Activated CD4-positive, alpha-beta T cell treated with anti-CD3 and anti-CD28 coated beads for 36 hours (primary cell): ENCODE measurements at regions not wholly inside any gene's neighbourhood (a gene's known extent, or its start where the extent isn't known, plus 50 kb on each side); places are given as distances from the start of the nearest gene placed in this dataset.
"Not testable (repeated sequence)": the region's sequence is repeated elsewhere in the genome, so short reads cannot be mapped to it uniquely, and the experiment has no call there.

Source experiments
- ATAC-seq: fragments of 200-7000 bp; cut with Tn5 transposase; one replicate; pipeline ENCODE4 v1.10.0; 2021; ENCODE audit warnings: mild to moderate bottlenecking, moderate library complexity
- CTCF ChIA-PET: fragments of 350-600 bp; sonication (Branson Sonifier 250); formaldehyde crosslinking; loops from one replicate; lab custom pipeline; 2021; ENCODE audit warnings: antibody characterized with exemption; lab: Charles Lee
- POLR2A ChIA-PET: fragments of 350-600 bp; sonication (Branson Sonifier 250); formaldehyde crosslinking; loops from one replicate; lab custom pipeline; 2021; ENCODE audit warnings: antibody characterized with exemption, inconsistent platforms; lab: Charles Lee
- DNase-seq: peaks from one replicate; pipeline ENCODE4 v3.0.0-alpha.2; 2020
- H3K27ac Mint-ChIP-seq: one replicate; pipeline ENCODE4 v1.8.0; 2021; ENCODE audit warnings: mixed read lengths
- H3K27me3 Mint-ChIP-seq: one replicate; pipeline ENCODE4 v1.8.0; 2021; ENCODE audit warnings: mixed read lengths
- H3K36me3 Mint-ChIP-seq: one replicate; pipeline ENCODE4 v1.8.0; 2021; ENCODE audit warnings: low read depth, mixed read lengths
- H3K4me1 Mint-ChIP-seq: one replicate; pipeline ENCODE4 v1.8.0; 2021; ENCODE audit warnings: mixed read lengths
- H3K4me3 Mint-ChIP-seq: one replicate; pipeline ENCODE4 v1.8.0; 2021; ENCODE audit warnings: mild to moderate bottlenecking, moderate library complexity, mixed read lengths
- H3K9me3 Mint-ChIP-seq: one replicate; pipeline ENCODE4 v1.8.0; 2021; ENCODE audit warnings: low read depth, mixed read lengths
- intact Hi-C, 2 experiments: fragments of 100-400 bp; cut with DNase I in 1 of 2; cut with micrococcal nuclease in 1 of 2; formaldehyde crosslinking; loops; one replicate each; pipeline versions ENCODE4 v1.14.2 to v1.15.1; 2022 to 2024; cut with DNase I, micrococcal nuclease

- H3K36me3 Mint-ChIP-seq, ATAC-seq: not testable (repeated sequence)
These were observed 238.1 kb downstream of the CNTN3 start for GRCh38 chr3:74376323-74376722.

GRCh38 chr3:74375653-74376052 lies 238.8 kb downstream of the CNTN3 start:
- intact Hi-C loops: no loop called here
- H3K27me3 Mint-ChIP-seq: no peaks in the 10 kb centered on the region
- ATAC-seq: no peak
- no peak overlapping the region for H3K4me3 Mint-ChIP-seq
- POLR2A ChIA-PET: no interaction called here
- H3K27ac Mint-ChIP-seq: no peak overlapping the region
- no peaks in the 10 kb centered on the region for H3K4me1 Mint-ChIP-seq
- DNase-seq: no peak
- no peaks in the 10 kb centered on the region for H3K36me3 Mint-ChIP-seq
- CTCF ChIA-PET: no interaction called here
- H3K9me3 Mint-ChIP-seq: no peaks in the 10 kb centered on the region

More at GRCh38 chr3:74376323-74376722, 238.1 kb downstream of the CNTN3 start:
- DNase-seq, H3K27me3 Mint-ChIP-seq, H3K27ac Mint-ChIP-seq, H3K9me3 Mint-ChIP-seq, H3K4me3 Mint-ChIP-seq, POLR2A ChIA-PET, intact Hi-C loops, CTCF ChIA-PET, H3K4me1 Mint-ChIP-seq: not testable (repeated sequence)

- CTCF ChIA-PET: no interaction called here
- Mint-ChIP-seq H3K27ac (no peak overlapping the region), H3K4me1 (no peaks in the 10 kb centered on the region), H3K36me3 (no peaks in the 10 kb centered on the region), H3K27me3 (no peaks in the 10 kb centered on the region), H3K4me3 (no peak overlapping the region), H3K9me3 (no peaks in the 10 kb centered on the region)
- POLR2A ChIA-PET: no interaction called here
- DNase-seq (no peak), ATAC-seq (no peak)
- intact Hi-C loops: no loop called here
These were observed 241.7 kb downstream of the CNTN3 start for GRCh38 chr3:74372743-74373142.

- Mint-ChIP-seq H3K4me1 (no peaks in the 10 kb centered on the region), H3K36me3 (no peaks in the 10 kb centered on the region), H3K27ac (no peak overlapping the region), H3K9me3 (peaks cover 4% of the 10 kb centered on the region), H3K27me3 (no peaks in the 10 kb centered on the region), H3K4me3 (no peak overlapping the region)
- DNase-seq (no peak), ATAC-seq (no peak)
- CTCF ChIA-PET: interaction anchor here (1.7 kb wide), 1 partner anchor 8 kb away, joined by 5 read pairs; no protein-coding TSS in a partner anchor
- intact Hi-C loops: no loop called here
- POLR2A ChIA-PET: no interaction called here
These were observed 244.1 kb downstream of the CNTN3 start for GRCh38 chr3:74370342-74370741.

GRCh38 chr3:74366331-74366730 lies 248.1 kb downstream of the CNTN3 start:
- H3K27me3 Mint-ChIP-seq: no peaks in the 10 kb centered on the region
- H3K4me1 Mint-ChIP-seq: no peaks in the 10 kb centered on the region
- ChIA-PET POLR2A (no interaction called here), CTCF (no interaction called here)
- ATAC-seq (no peak), DNase-seq (no peak)
- no peak overlapping the region for H3K4me3 Mint-ChIP-seq
- H3K27ac Mint-ChIP-seq: no peak overlapping the region
- H3K36me3 Mint-ChIP-seq: no peaks in the 10 kb centered on the region
- intact Hi-C loops: no loop called here
- H3K9me3 Mint-ChIP-seq: peaks cover 4% of the 10 kb centered on the region

GRCh38 chr3:74363346-74363745 lies 251.1 kb downstream of the CNTN3 start:
- CTCF ChIA-PET: no interaction called here
- POLR2A ChIA-PET: no interaction called here
- DNase-seq (no peak), ATAC-seq (no peak)
- Mint-ChIP-seq H3K9me3 (peaks cover 4% of the 10 kb centered on the region), H3K4me1 (no peaks in the 10 kb centered on the region), H3K36me3 (no peaks in the 10 kb centered on the region), H3K27ac (no peak overlapping the region), H3K4me3 (no peak overlapping the region), H3K27me3 (no peaks in the 10 kb centered on the region)
- intact Hi-C loops: no loop called here

- H3K4me3 Mint-ChIP-seq: no peak overlapping the region
- H3K27ac Mint-ChIP-seq: no peak overlapping the region
- no peaks in the 10 kb centered on the region for H3K9me3 Mint-ChIP-seq
- no peak for DNase-seq
- POLR2A ChIA-PET: no interaction called here
- H3K36me3 Mint-ChIP-seq: no peaks in the 10 kb centered on the region
- H3K4me1 Mint-ChIP-seq: no peaks in the 10 kb centered on the region
- ATAC-seq: no peak
- intact Hi-C loops: no loop called here
- no peaks in the 10 kb centered on the region for H3K27me3 Mint-ChIP-seq
- CTCF ChIA-PET: no interaction called here
These were observed 254.1 kb downstream of the CNTN3 start for GRCh38 chr3:74360406-74360805.

GRCh38 chr3:74357881-74358280 lies 256.6 kb downstream of the CNTN3 start:
- no peak for ATAC-seq

GRCh38 chr3:74353039-74353438 lies 261.4 kb downstream of the CNTN3 start:
- Mint-ChIP-seq H3K4me3 (no peak overlapping the region), H3K9me3 (peaks cover 6% of the 10 kb centered on the region), H3K4me1 (no peaks in the 10 kb centered on the region), H3K27ac (no peak overlapping the region), H3K36me3 (no peaks in the 10 kb centered on the region), H3K27me3 (no peaks in the 10 kb centered on the region)
- ChIA-PET POLR2A (no interaction called here), CTCF (no interaction called here)
- no peak for ATAC-seq
- no peak for DNase-seq
- intact Hi-C loops: no loop called here

More at GRCh38 chr3:74357881-74358280, 256.6 kb downstream of the CNTN3 start:
- no peak overlapping the region for H3K27ac Mint-ChIP-seq
- no peaks in the 10 kb centered on the region for H3K36me3 Mint-ChIP-seq
- H3K27me3 Mint-ChIP-seq: no peaks in the 10 kb centered on the region
- DNase-seq: no peak
- no peaks in the 10 kb centered on the region for H3K4me1 Mint-ChIP-seq
- ChIA-PET CTCF (no interaction called here), POLR2A (no interaction called here)
- H3K9me3 Mint-ChIP-seq: peaks cover 3% of the 10 kb centered on the region
- intact Hi-C loops: no loop called here
- no peak overlapping the region for H3K4me3 Mint-ChIP-seq

GRCh38 chr3:74352166-74352565 lies 262.3 kb downstream of the CNTN3 start:
- no peak overlapping the region for H3K4me3 Mint-ChIP-seq
- ATAC-seq (no peak), DNase-seq (no peak)
- H3K9me3 Mint-ChIP-seq: peaks cover 8% of the 10 kb centered on the region
- no peaks in the 10 kb centered on the region for H3K4me1 Mint-ChIP-seq
- CTCF ChIA-PET: no interaction called here
- POLR2A ChIA-PET: no interaction called here
- H3K36me3 Mint-ChIP-seq: no peaks in the 10 kb centered on the region
- intact Hi-C loops: no loop called here
- no peak overlapping the region for H3K27ac Mint-ChIP-seq
- no peaks in the 10 kb centered on the region for H3K27me3 Mint-ChIP-seq

- no peak for ATAC-seq
- intact Hi-C loops: no loop called here
- no peaks in the 10 kb centered on the region for H3K36me3 Mint-ChIP-seq
- peaks cover 12% of the 10 kb centered on the region for H3K9me3 Mint-ChIP-seq
- POLR2A ChIA-PET: no interaction called here
- no peak overlapping the region for H3K4me3 Mint-ChIP-seq
- no peaks in the 10 kb centered on the region for H3K4me1 Mint-ChIP-seq
- H3K27ac Mint-ChIP-seq: no peak overlapping the region
- CTCF ChIA-PET: no interaction called here
- no peaks in the 10 kb centered on the region for H3K27me3 Mint-ChIP-seq
- no peak for DNase-seq
These were observed 263.2 kb downstream of the CNTN3 start for GRCh38 chr3:74351213-74351612.

GRCh38 chr3:74349015-74349414 lies 265.4 kb downstream of the CNTN3 start:
- CTCF ChIA-PET: no interaction called here
- Mint-ChIP-seq H3K27ac (no peak overlapping the region), H3K27me3 (no peaks in the 10 kb centered on the region), H3K4me1 (no peaks in the 10 kb centered on the region), H3K36me3 (no peaks in the 10 kb centered on the region), H3K9me3 (peaks cover 11% of the 10 kb centered on the region), H3K4me3 (no peak overlapping the region)
- intact Hi-C loops: no loop called here
- ATAC-seq (no peak), DNase-seq (no peak)
- POLR2A ChIA-PET: no interaction called here
